DOHH2 (cell line): ENCODE measurements at regions not wholly inside any gene's neighbourhood (a gene's known extent, or its start where the extent isn't known, plus 50 kb on each side); places are given as distances from the start of the nearest gene placed in this dataset.

Source experiments
- H3F3A ChIP-seq: fragments of 200-600 bp; sonication (generic), shearing (Covaris generic); 2 replicates; pipeline ENCODE4 v1.6.0; 2016; ENCODE audit warnings: antibody characterized with exemption, mild to moderate bottlenecking; ENCODE audit not compliant: control insufficient read depth, insufficient read depth
- H3K27ac ChIP-seq: fragments of 200-600 bp; sonication (generic); 2 replicates; pipeline ENCODE4 v1.5.1; 2014; ENCODE audit warnings: low read depth, mild to moderate bottlenecking, low read length, moderate library complexity
- H3K27me3 ChIP-seq: fragments of 200-600 bp; sonication (generic); 2 replicates; pipeline ENCODE4 v1.6.1; 2014; ENCODE audit warnings: mild to moderate bottlenecking, low read length, mixed read lengths; ENCODE audit not compliant: control insufficient read depth
- H3K36me3 ChIP-seq: fragments of 200-600 bp; sonication (generic); 2 replicates; pipeline ENCODE4 v1.6.1; 2014; ENCODE audit warnings: mild to moderate bottlenecking, low read length, moderate library complexity, mixed read lengths; ENCODE audit not compliant: control insufficient read depth
- H3K4me1 ChIP-seq: fragments of 200-600 bp; sonication (generic); 2 replicates; pipeline ENCODE4 v1.6.1; 2014; ENCODE audit warnings: mild to moderate bottlenecking, low read length, mixed read lengths; ENCODE audit not compliant: control insufficient read depth
- H3K4me2 ChIP-seq: fragments of 200-600 bp; sonication (generic); 2 replicates; pipeline ENCODE4 v1.6.0; 2014; ENCODE audit warnings: mild to moderate bottlenecking, low read length, moderate library complexity
- H3K4me3 ChIP-seq: fragments of 200-600 bp; sonication (generic); 2 replicates; pipeline ENCODE4 v1.5.1; 2014; ENCODE audit warnings: mild to moderate bottlenecking, low read length, mixed read lengths
- H3K79me2 ChIP-seq: fragments of 200-600 bp; sonication (generic); 2 replicates; pipeline ENCODE4 v1.6.1; 2014; ENCODE audit warnings: mild to moderate bottlenecking, low read length, mixed read lengths; ENCODE audit not compliant: control insufficient read depth
- H3K9me2 ChIP-seq: fragments of 200-600 bp; sonication (generic); replicated peaks from 2 replicates; pipeline ENCODE4 v1.6.1; 2014; ENCODE audit warnings: mild to moderate bottlenecking, low read length, mixed read lengths; ENCODE audit not compliant: control insufficient read depth
- H3K9me3 ChIP-seq: fragments of 200-600 bp; sonication (generic); 2 replicates; pipeline ENCODE4 v1.6.1; 2014; ENCODE audit warnings: antibody characterized with exemption, low read length, mixed read lengths; ENCODE audit not compliant: control insufficient read depth, insufficient read depth
- H4K20me1 ChIP-seq: fragments of 200-600 bp; sonication (generic); 2 replicates; pipeline ENCODE4 v1.6.0; 2014; ENCODE audit warnings: low read depth, mild to moderate bottlenecking, antibody characterized with exemption, low read length, moderate library complexity; ENCODE audit not compliant: control insufficient read depth, insufficient read depth
- CTCF ChIP-seq: fragments of 200-600 bp; sonication (generic); IDR thresholded peaks from one replicate; pipeline ENCODE4 v1.5.1; 2014; ENCODE audit warnings: antibody characterized with exemption, mild to moderate bottlenecking, low read depth, low read length; ENCODE audit not compliant: poor library complexity, severe bottlenecking
- EZH2phosphoT487 ChIP-seq: fragments of 200-600 bp; sonication (generic); IDR thresholded peaks from 2 replicates; pipeline ENCODE4 v1.6.1; 2017; ENCODE audit warnings: borderline replicate concordance, mild to moderate bottlenecking, antibody characterized with exemption, low read length, moderate library complexity, mixed read lengths

- no peaks in the 10 kb centered on the region for H3K79me2 ChIP-seq
- no peak overlapping the region for H3K4me2 ChIP-seq
- no peak for TF ChIP-seq CTCF
- no peak for TF ChIP-seq EZH2phosphoT487
Measured at GRCh38 chr10:65350611-65351010, 1575.2 kb upstream of the LRRTM3 start.

GRCh38 chr10:65355141-65355680 is 1570.6 kb upstream of the LRRTM3 start:
- H3K4me1 ChIP-seq, result peaks cover 2% of the 10 kb centered on the region; the same call in 1 of the 2 replicates
- no peaks in the 10 kb centered on the region for H3K36me3 ChIP-seq
- no peak overlapping the region for H3K4me2 ChIP-seq
- H4K20me1 ChIP-seq, result no peaks in the 10 kb centered on the region
- no peaks in the 10 kb centered on the region for H3K79me2 ChIP-seq
- TF ChIP-seq EZH2phosphoT487 (no peak), CTCF (no peak)
- no peaks in the 10 kb centered on the region for H3K9me3 ChIP-seq
- H3F3A ChIP-seq, result no peaks in the 10 kb centered on the region
- no peak overlapping the region for H3K27ac ChIP-seq
- no peaks in the 10 kb centered on the region for H3K9me2 ChIP-seq
- no peak overlapping the region for H3K4me3 ChIP-seq
- H3K27me3 ChIP-seq, result no peaks in the 10 kb centered on the region

More at GRCh38 chr10:65350611-65351010, 1575.2 kb upstream of the LRRTM3 start:
- H3K9me2 ChIP-seq, result no peaks in the 10 kb centered on the region
- H4K20me1 ChIP-seq, result no peaks in the 10 kb centered on the region
- H3K9me3 ChIP-seq, result no peaks in the 10 kb centered on the region
- no peaks in the 10 kb centered on the region for H3K4me1 ChIP-seq
- no peaks in the 10 kb centered on the region for H3K27me3 ChIP-seq
- H3K36me3 ChIP-seq, result no peaks in the 10 kb centered on the region
- H3K27ac ChIP-seq, result no peak overlapping the region
- no peak overlapping the region for H3K4me3 ChIP-seq
- H3F3A ChIP-seq, result no peaks in the 10 kb centered on the region

- Histone ChIP-seq H3K4me1 (peaks cover 2% of the 10 kb centered on the region; the same call in 1 of the 2 replicates), H3K79me2 (no peaks in the 10 kb centered on the region), H3K36me3 (no peaks in the 10 kb centered on the region), H3K9me2 (no peaks in the 10 kb centered on the region), H3K4me2 (no peak overlapping the region), H3K9me3 (no peaks in the 10 kb centered on the region), H3F3A (no peaks in the 10 kb centered on the region), H3K27me3 (no peaks in the 10 kb centered on the region), H3K27ac (no peak overlapping the region), H3K4me3 (no peak overlapping the region), H4K20me1 (no peaks in the 10 kb centered on the region)
- TF ChIP-seq CTCF, result no peak
- TF ChIP-seq EZH2phosphoT487, result no peak
Measured at GRCh38 chr10:65358565-65358964, 1567.3 kb upstream of the LRRTM3 start.
